ENCODE measurements at regions not wholly inside any gene's neighbourhood (a gene's known extent, or its start where the extent isn't known, plus 50 kb on each side); places are given as distances from the start of the nearest gene placed in this dataset.

DNA sequence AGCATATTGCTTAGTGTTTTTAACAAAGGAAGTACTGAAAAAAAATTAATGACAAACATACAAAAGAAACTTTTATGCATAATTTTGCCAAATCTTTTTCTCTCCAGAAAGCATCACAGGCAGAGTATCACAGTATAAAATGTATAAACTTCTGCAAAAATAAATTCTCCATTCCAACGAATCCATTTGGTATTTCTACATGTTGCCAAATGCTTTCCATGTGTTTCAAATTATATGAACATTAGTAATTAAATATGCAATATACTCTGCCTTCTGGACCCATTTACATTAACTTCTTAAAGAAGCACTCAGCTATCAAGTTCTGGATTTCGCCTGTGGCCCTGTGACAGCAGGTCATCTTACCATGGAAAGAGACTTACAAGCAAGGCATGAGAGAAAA, 189.1 kb upstream of the ALCAM start:
- H3K79me2 ChIP-seq (replicated peaks; ENCODE audit: insufficient read depth, low read length), result no peaks in the 10 kb centered on the region
- no peak overlapping the region for H3K4me2 ChIP-seq (ENCODE audit: low read length)
- H3K9ac ChIP-seq (ENCODE audit: low read length), result no peak overlapping the region
- no peaks in the 10 kb centered on the region for H3K9me3 ChIP-seq (ENCODE audit: low read length)
- H4K20me1 ChIP-seq (ENCODE audit: insufficient read depth), result no peaks in the 10 kb centered on the region
- H3F3A ChIP-seq (ENCODE audit: insufficient read depth, low read length, poor library complexity, severe bottlenecking), result no peaks in the 10 kb centered on the region
- no peak overlapping the region for H3K4me3 ChIP-seq (ENCODE audit: low read length)
- H3K9me2 ChIP-seq (ENCODE audit: insufficient read depth, low read length), result no peaks in the 10 kb centered on the region
- no peaks in the 10 kb centered on the region for H3K36me3 ChIP-seq (ENCODE audit: insufficient read depth, low read length)
- no peak overlapping the region for H3K27ac ChIP-seq (ENCODE audit: low read length)
- H3K27me3 ChIP-seq (ENCODE audit: insufficient read depth, low read depth, low read length), result no peaks in the 10 kb centered on the region
- no peak overlapping the region for H2AFZ ChIP-seq (ENCODE audit: low read depth, low read length)
- TF ChIP-seq MXI1 (conservative IDR thresholded peaks at IDR 0.05; ENCODE audit: poor library complexity, severe bottlenecking), result no peak
- TF ChIP-seq POLR2AphosphoS5 (IDR thresholded peaks at IDR 0.05), result no peak
- no peak for TF ChIP-seq CTCF (IDR thresholded peaks at IDR 0.05; ENCODE audit: poor library complexity, severe bottlenecking)
- no peak for TF ChIP-seq TAF1 (IDR thresholded peaks at IDR 0.05; ENCODE audit: low read depth)
- TF ChIP-seq, protein P1, sequence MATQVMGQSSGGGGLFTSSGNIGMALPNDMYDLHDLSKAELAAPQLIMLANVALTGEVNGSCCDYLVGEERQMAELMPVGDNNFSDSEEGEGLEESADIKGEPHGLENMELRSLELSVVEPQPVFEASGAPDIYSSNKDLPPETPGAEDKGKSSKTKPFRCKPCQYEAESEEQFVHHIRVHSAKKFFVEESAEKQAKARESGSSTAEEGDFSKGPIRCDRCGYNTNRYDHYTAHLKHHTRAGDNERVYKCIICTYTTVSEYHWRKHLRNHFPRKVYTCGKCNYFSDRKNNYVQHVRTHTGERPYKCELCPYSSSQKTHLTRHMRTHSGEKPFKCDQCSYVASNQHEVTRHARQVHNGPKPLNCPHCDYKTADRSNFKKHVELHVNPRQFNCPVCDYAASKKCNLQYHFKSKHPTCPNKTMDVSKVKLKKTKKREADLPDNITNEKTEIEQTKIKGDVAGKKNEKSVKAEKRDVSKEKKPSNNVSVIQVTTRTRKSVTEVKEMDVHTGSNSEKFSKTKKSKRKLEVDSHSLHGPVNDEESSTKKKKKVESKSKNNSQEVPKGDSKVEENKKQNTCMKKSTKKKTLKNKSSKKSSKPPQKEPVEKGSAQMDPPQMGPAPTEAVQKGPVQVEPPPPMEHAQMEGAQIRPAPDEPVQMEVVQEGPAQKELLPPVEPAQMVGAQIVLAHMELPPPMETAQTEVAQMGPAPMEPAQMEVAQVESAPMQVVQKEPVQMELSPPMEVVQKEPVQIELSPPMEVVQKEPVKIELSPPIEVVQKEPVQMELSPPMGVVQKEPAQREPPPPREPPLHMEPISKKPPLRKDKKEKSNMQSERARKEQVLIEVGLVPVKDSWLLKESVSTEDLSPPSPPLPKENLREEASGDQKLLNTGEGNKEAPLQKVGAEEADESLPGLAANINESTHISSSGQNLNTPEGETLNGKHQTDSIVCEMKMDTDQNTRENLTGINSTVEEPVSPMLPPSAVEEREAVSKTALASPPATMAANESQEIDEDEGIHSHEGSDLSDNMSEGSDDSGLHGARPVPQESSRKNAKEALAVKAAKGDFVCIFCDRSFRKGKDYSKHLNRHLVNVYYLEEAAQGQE (IDR thresholded peaks at IDR 0.05; ENCODE audit: borderline replicate concordance), result no peak
- no peak for TF ChIP-seq RAD21 (conservative IDR thresholded peaks at IDR 0.05)
- no peak for TF ChIP-seq EP300 (conservative IDR thresholded peaks at IDR 0.05; ENCODE audit: poor library complexity, severe bottlenecking)
- TF ChIP-seq SMC3 (conservative IDR thresholded peaks at IDR 0.05; ENCODE audit: poor library complexity), result no peak
- TF ChIP-seq EZH2 (IDR thresholded peaks at IDR 0.05; ENCODE audit: borderline replicate concordance, insufficient read depth, low read length, poor library complexity, severe bottlenecking), result no peak

- Histone ChIP-seq H3K4me2 (ENCODE audit: low read length) (no peak overlapping the region), H4K20me1 (ENCODE audit: insufficient read depth) (no peaks in the 10 kb centered on the region), H3K9me3 (ENCODE audit: low read length) (no peaks in the 10 kb centered on the region), H3K27me3 (ENCODE audit: insufficient read depth, low read depth, low read length) (no peaks in the 10 kb centered on the region), H3K9ac (ENCODE audit: low read length) (no peak overlapping the region), H2AFZ (ENCODE audit: low read depth, low read length) (no peak overlapping the region), H3K27ac (ENCODE audit: low read length) (no peak overlapping the region), H3K4me3 (ENCODE audit: low read length) (no peak overlapping the region), H3F3A (ENCODE audit: insufficient read depth, low read length, poor library complexity, severe bottlenecking) (no peaks in the 10 kb centered on the region), H3K9me2 (ENCODE audit: insufficient read depth, low read length) (no peaks in the 10 kb centered on the region), H3K79me2 (replicated peaks; ENCODE audit: insufficient read depth, low read length) (no peaks in the 10 kb centered on the region), H3K36me3 (ENCODE audit: insufficient read depth, low read length) (no peaks in the 10 kb centered on the region)
- TF ChIP-seq EZH2 (IDR thresholded peaks at IDR 0.05; ENCODE audit: borderline replicate concordance, insufficient read depth, low read length, poor library complexity, severe bottlenecking) (no peak), RAD21 (conservative IDR thresholded peaks at IDR 0.05) (no peak), TAF1 (IDR thresholded peaks at IDR 0.05; ENCODE audit: low read depth) (no peak), CTCF (IDR thresholded peaks at IDR 0.05; ENCODE audit: poor library complexity, severe bottlenecking) (no peak), MXI1 (conservative IDR thresholded peaks at IDR 0.05; ENCODE audit: poor library complexity, severe bottlenecking) (no peak), SMC3 (conservative IDR thresholded peaks at IDR 0.05; ENCODE audit: poor library complexity) (no peak), POLR2AphosphoS5 (IDR thresholded peaks at IDR 0.05) (no peak), EP300 (conservative IDR thresholded peaks at IDR 0.05; ENCODE audit: poor library complexity, severe bottlenecking) (no peak)
- TF ChIP-seq, protein P1 (IDR thresholded peaks at IDR 0.05; ENCODE audit: borderline replicate concordance), result no peak
These were observed 179.4 kb upstream of the ALCAM start for GRCh38 chr3:105187344-105187743.
